D721Med (cell line): ENCODE measurements at regions not wholly inside any gene's neighbourhood (a gene's known extent, or its start where the extent isn't known, plus 50 kb on each side); places are given as distances from the start of the nearest gene placed in this dataset.

Experiments used
- DNase-seq: peaks from one replicate; pipeline ENCODE4 v3.0.0; 2011; ENCODE audit warnings: low spot score; ENCODE audit not compliant: insufficient read length
- FAIRE-seq: peaks from 2 replicates; lab custom pipeline; 2011; peaks lifted over from hg19 to GRCh38; lab: Jason Lieb, UNC
- CTCF ChIP-seq: IDR thresholded peaks from 2 replicates; pipeline ENCODE4 v1.5.1; 2012; ENCODE audit warnings: mild to moderate bottlenecking, control low read depth; ENCODE audit not compliant: insufficient read depth; ENCODE audit errors: missing control alignments

- FAIRE-seq, result no peak
Measured at GRCh38 chr12:93042684-93043083, 113.6 kb upstream of the EEA1 start.

GRCh38 chr12:93043192-93043876 is 114.2 kb upstream of the EEA1 start:
- FAIRE-seq (no peak), DNase-seq (no peak)
- no peak for TF ChIP-seq CTCF

More at GRCh38 chr12:93042684-93043083, 113.6 kb upstream of the EEA1 start:
- no peak for TF ChIP-seq CTCF
- no peak for DNase-seq

GRCh38 chr12:93043877-93044209 is 114.7 kb upstream of the EEA1 start:
- FAIRE-seq, result no peak
- DNase-seq, result no peak
- no peak for TF ChIP-seq CTCF

GRCh38 chr12:93047118-93047517 is 118.0 kb upstream of the EEA1 start:
- TF ChIP-seq CTCF, result no peak
- no peak for DNase-seq
- FAIRE-seq, result no peak

GRCh38 chr12:93048656-93049055 is 119.6 kb upstream of the EEA1 start:
- no peak for FAIRE-seq
- DNase-seq, result no peak
- TF ChIP-seq CTCF, result no peak

- FAIRE-seq (no peak), DNase-seq (no peak)
- no peak for TF ChIP-seq CTCF
Measured at GRCh38 chr12:93050026-93050747, 121.1 kb upstream of the EEA1 start.

- FAIRE-seq (no peak), DNase-seq (no peak)
- TF ChIP-seq CTCF, result no peak
Measured at GRCh38 chr12:93050748-93051081, 121.6 kb upstream of the EEA1 start.
